WTC11 (cell line): ENCODE measurements at regions not wholly inside any gene's neighbourhood (a gene's known extent, or its start where the extent isn't known, plus 50 kb on each side); places are given as distances from the start of the nearest gene placed in this dataset.

ENCODE experiments used
- ATAC-seq: fragments of 200-7000 bp; cut with Tn5 transposase; 2 replicates; pipeline ENCODE4 v1.10.0; 2021; ENCODE audit warnings: mild to moderate bottlenecking, moderate library complexity
- CTCF ChIA-PET: fragments of 300-600 bp; sonication (Branson Sonifier 250); formaldehyde crosslinking; loops from one replicate; lab custom pipeline; 2021; ENCODE audit warnings: antibody characterized with exemption; lab: Charles Lee
- POLR2A ChIA-PET: fragments of 350-600 bp; sonication (Branson Sonifier 250); formaldehyde crosslinking; loops from one replicate; lab custom pipeline; 2021; ENCODE audit warnings: antibody characterized with exemption; lab: Charles Lee
- DNase-seq: peaks from one replicate; pipeline ENCODE4 v3.0.0; 2021; ENCODE audit warnings: low spot score
- H3K27ac Mint-ChIP-seq: 2 replicates; pipeline ENCODE4 v1.8.0; 2021; ENCODE audit warnings: mixed read lengths
- H3K27me3 Mint-ChIP-seq: 2 replicates; pipeline ENCODE4 v1.8.0; 2021; ENCODE audit warnings: low read depth, mild to moderate bottlenecking, moderate library complexity, mixed read lengths
- H3K36me3 Mint-ChIP-seq: 2 replicates; pipeline ENCODE4 v1.8.0; 2021; ENCODE audit warnings: mixed read lengths
- H3K4me1 Mint-ChIP-seq: 2 replicates; pipeline ENCODE4 v1.8.0; 2022; ENCODE audit warnings: mixed read lengths
- H3K4me3 Mint-ChIP-seq: 2 replicates; pipeline ENCODE4 v1.8.0; 2021; ENCODE audit warnings: mild to moderate bottlenecking, moderate library complexity, mixed read lengths
- H3K9me3 Mint-ChIP-seq: 2 replicates; pipeline ENCODE4 v1.8.0; 2021; ENCODE audit warnings: mixed read lengths
- CREB1 ChIP-seq: sonication (generic); formaldehyde crosslinking; IDR thresholded peaks from 2 replicates; pipeline ENCODE4 v1.8.0; 2023; ENCODE audit warnings: mild to moderate bottlenecking, missing genetic modification reagents
- EMX1 ChIP-seq: fragments of 250-450 bp; sonication (Bioruptor Pico); IDR thresholded peaks from 2 replicates; pipeline ENCODE4 v1.8.0; 2021; ENCODE audit warnings: mild to moderate bottlenecking
- ESRRA ChIP-seq: sonication (generic); formaldehyde crosslinking; IDR thresholded peaks from 2 replicates; pipeline ENCODE4 v1.8.1; 2022; ENCODE audit warnings: mild to moderate bottlenecking, missing genetic modification reagents, borderline replicate concordance
- FOXJ3 ChIP-seq: sonication (generic); formaldehyde crosslinking; IDR thresholded peaks from 2 replicates; pipeline ENCODE4 v1.9.0; 2021; ENCODE audit warnings: missing genetic modification reagents, mild to moderate bottlenecking, borderline replicate concordance
- GABPB1 ChIP-seq: sonication (generic); formaldehyde crosslinking; IDR thresholded peaks from 2 replicates; pipeline ENCODE4 v1.8.1; 2023; ENCODE audit warnings: mild to moderate bottlenecking, missing genetic modification reagents
- IRF1 ChIP-seq: sonication (generic); formaldehyde crosslinking; IDR thresholded peaks from 2 replicates; pipeline ENCODE4 v1.8.0; 2023; ENCODE audit warnings: missing genetic modification reagents
- NFE2L1 ChIP-seq: sonication (generic); formaldehyde crosslinking; IDR thresholded peaks from 2 replicates; pipeline ENCODE4 v1.8.1; 2023; ENCODE audit warnings: missing genetic modification reagents
- NFYB ChIP-seq: sonication (generic); formaldehyde crosslinking; conservative IDR thresholded peaks from 2 replicates; pipeline ENCODE4 v1.8.0; 2022; ENCODE audit warnings: low read depth, missing genetic modification reagents
- SMAD3 ChIP-seq: sonication (generic); formaldehyde crosslinking; IDR thresholded peaks from 2 replicates; pipeline ENCODE4 v1.8.0; 2022; ENCODE audit warnings: missing genetic modification reagents, mild to moderate bottlenecking, borderline replicate concordance
- SP1 ChIP-seq: sonication (generic); formaldehyde crosslinking; conservative IDR thresholded peaks from 2 replicates; pipeline ENCODE4 v1.8.1; 2022; ENCODE audit warnings: missing genetic modification reagents
- TEAD1 ChIP-seq: sonication (generic); formaldehyde crosslinking; IDR thresholded peaks from 2 replicates; pipeline ENCODE4 v1.8.0; 2022; ENCODE audit warnings: mild to moderate bottlenecking, missing genetic modification reagents
- TP53 ChIP-seq: sonication (generic); formaldehyde crosslinking; IDR thresholded peaks from 2 replicates; pipeline ENCODE4 v1.8.1; 2023; ENCODE audit warnings: mild to moderate bottlenecking, missing genetic modification reagents
- USF1 ChIP-seq: sonication (generic); formaldehyde crosslinking; IDR thresholded peaks from 2 replicates; pipeline ENCODE4 v1.8.0; 2022; ENCODE audit warnings: mild to moderate bottlenecking, missing genetic modification reagents
- ZNF263 ChIP-seq: sonication (generic); formaldehyde crosslinking; IDR thresholded peaks from 2 replicates; pipeline ENCODE4 v1.8.1; 2022; ENCODE audit warnings: low read depth, mild to moderate bottlenecking, moderate library complexity, missing genetic modification reagents
- ZSCAN18 ChIP-seq: fragments of 250-450 bp; sonication (Bioruptor Pico); IDR thresholded peaks from 2 replicates; pipeline ENCODE4 v2.1.2; 2022; ENCODE audit warnings: mild to moderate bottlenecking, moderate library complexity
- TF ChIP-seq, protein P1 (sequence below): sonication (generic); formaldehyde crosslinking; IDR thresholded peaks from 2 replicates; pipeline ENCODE4 v1.8.1; 2023; ENCODE audit warnings: mild to moderate bottlenecking, missing genetic modification reagents, moderate library complexity
- TF ChIP-seq, protein P2 (sequence below): sonication (generic); formaldehyde crosslinking; IDR thresholded peaks from 2 replicates; pipeline ENCODE4 v1.8.1; 2022; ENCODE audit warnings: low read depth, mild to moderate bottlenecking, moderate library complexity, missing genetic modification reagents, borderline replicate concordance
- TF ChIP-seq, protein P3 (sequence below): sonication (generic); formaldehyde crosslinking; IDR thresholded peaks from 2 replicates; pipeline ENCODE4 v1.8.0; 2023; ENCODE audit warnings: missing genetic modification reagents, mild to moderate bottlenecking, borderline replicate concordance

DNA sequence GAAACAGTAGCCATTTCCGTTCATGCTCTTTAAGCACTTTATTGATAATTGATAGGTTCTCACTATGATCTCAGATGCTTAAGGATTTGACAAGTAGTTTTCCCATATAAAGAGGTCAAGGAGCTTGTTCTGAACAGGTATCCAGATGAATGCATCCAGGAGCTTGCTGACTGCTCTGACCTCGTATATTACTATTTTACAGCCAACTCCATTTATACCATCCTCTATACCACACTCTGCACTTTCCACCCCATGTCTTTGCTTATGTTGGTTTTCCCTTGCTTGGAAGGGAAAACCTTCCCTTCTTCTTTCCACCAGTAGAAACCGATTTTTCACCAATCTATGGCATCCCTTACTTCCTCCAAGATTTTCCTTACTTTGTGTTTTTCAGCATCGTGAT, 107.2 kb downstream of the LHX9 start:
- Mint-ChIP-seq H3K27me3 (no peaks in the 10 kb centered on the region), H3K9me3 (no peaks in the 10 kb centered on the region), H3K36me3 (no peaks in the 10 kb centered on the region), H3K27ac (no peak overlapping the region; the same call in 1 of the 2 replicates), H3K4me1 (no peaks in the 10 kb centered on the region), H3K4me3 (no peak overlapping the region)
- DNase-seq, result no peak
- CTCF ChIA-PET, result no interaction called here
- TF ChIP-seq TEAD1 (no peak), TP53 (no peak), ZSCAN18 (CRISPR knock-in tag) (no peak), IRF1 (CRISPR knock-in tag) (no peak), ESRRA (no peak), NFE2L1 (no peak)
- ATAC-seq, result no peak
- POLR2A ChIA-PET, result interaction anchor here (0.8 kb wide), 1 partner anchor 18 kb away, joined by 3 read pairs; no protein-coding TSS in a partner anchor

DNA sequence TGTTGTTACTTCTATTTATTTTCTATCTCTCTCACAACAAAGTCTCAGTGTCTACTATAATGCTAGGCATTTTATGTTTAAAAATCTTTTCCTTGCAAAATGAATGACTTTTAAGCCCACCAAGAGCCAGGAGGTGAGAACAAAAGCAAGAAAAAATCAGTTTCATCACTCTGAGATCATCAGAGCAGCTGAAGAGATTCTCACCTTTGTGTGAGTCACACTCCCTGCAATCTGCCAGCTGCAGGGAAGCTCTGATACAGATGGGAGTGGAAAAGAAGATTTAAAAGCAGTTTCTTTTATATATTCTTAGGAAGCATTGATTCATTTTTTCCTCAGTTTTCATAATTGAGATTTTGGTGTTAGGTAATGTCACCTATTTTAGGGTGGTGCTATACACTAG, 107.6 kb downstream of the LHX9 start:
- TF ChIP-seq ZNF263 (CRISPR knock-in tag), result no peak
- no peak for TF ChIP-seq GABPB1 (CRISPR knock-in tag)
- no peak for TF ChIP-seq IRF1 (CRISPR knock-in tag)
- TF ChIP-seq, protein P1, sequence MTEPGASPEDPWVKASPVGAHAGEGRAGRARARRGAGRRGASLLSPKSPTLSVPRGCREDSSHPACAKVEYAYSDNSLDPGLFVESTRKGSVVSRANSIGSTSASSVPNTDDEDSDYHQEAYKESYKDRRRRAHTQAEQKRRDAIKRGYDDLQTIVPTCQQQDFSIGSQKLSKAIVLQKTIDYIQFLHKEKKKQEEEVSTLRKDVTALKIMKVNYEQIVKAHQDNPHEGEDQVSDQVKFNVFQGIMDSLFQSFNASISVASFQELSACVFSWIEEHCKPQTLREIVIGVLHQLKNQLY (CRISPR knock-in tag), result no peak
- no peak overlapping the region for H3K27ac Mint-ChIP-seq
- no peaks in the 10 kb centered on the region for H3K36me3 Mint-ChIP-seq
- no peak overlapping the region for H3K4me3 Mint-ChIP-seq
- H3K4me1 Mint-ChIP-seq, result no peaks in the 10 kb centered on the region
- ChIA-PET POLR2A (no interaction called here), CTCF (no interaction called here)
- ATAC-seq, result no peak
- no peak for DNase-seq
- no peaks in the 10 kb centered on the region for H3K27me3 Mint-ChIP-seq
- no peaks in the 10 kb centered on the region for H3K9me3 Mint-ChIP-seq

DNA sequence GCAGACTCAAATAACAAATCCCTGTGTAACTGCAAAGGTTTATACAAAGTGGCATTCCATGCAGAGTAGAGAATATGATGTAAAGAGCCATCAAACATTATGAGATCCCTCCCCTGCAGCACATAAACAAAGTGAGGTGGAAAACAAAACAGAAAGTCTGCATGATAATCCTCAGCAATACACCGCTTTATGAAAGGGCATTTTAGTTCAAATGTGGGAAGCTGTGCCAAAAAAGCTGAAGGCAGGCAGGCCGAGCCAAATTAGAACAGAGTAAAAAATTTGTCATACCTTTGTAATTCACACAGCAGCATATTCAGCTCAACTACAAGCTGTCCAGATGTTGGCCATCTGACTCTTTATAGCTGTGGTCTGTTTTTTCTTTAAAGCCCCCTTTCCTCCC, 113.5 kb downstream of the LHX9 start:
- H3K4me3 Mint-ChIP-seq, result no peak overlapping the region
- H3K27ac Mint-ChIP-seq, result no peak overlapping the region
- H3K4me1 Mint-ChIP-seq, result no peaks in the 10 kb centered on the region
- CTCF ChIA-PET, result no interaction called here
- DNase-seq (no peak), ATAC-seq (no peak)
- H3K9me3 Mint-ChIP-seq, result no peaks in the 10 kb centered on the region
- no peaks in the 10 kb centered on the region for H3K27me3 Mint-ChIP-seq
- H3K36me3 Mint-ChIP-seq, result no peaks in the 10 kb centered on the region
- POLR2A ChIA-PET, result no interaction called here
- TF ChIP-seq EMX1, result no peak
- TF ChIP-seq CREB1, result no peak
- TF ChIP-seq, protein P2, sequence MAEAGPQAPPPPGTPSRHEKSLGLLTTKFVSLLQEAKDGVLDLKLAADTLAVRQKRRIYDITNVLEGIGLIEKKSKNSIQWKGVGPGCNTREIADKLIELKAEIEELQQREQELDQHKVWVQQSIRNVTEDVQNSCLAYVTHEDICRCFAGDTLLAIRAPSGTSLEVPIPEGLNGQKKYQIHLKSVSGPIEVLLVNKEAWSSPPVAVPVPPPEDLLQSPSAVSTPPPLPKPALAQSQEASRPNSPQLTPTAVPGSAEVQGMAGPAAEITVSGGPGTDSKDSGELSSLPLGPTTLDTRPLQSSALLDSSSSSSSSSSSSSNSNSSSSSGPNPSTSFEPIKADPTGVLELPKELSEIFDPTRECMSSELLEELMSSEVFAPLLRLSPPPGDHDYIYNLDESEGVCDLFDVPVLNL (CRISPR knock-in tag), result no peak
- TF ChIP-seq USF1 (CRISPR knock-in tag), result no peak
- no peak for TF ChIP-seq SP1 (CRISPR knock-in tag)
- no peak for TF ChIP-seq NFYB (CRISPR knock-in tag)
- no peak for TF ChIP-seq FOXJ3 (CRISPR knock-in tag)

DNA sequence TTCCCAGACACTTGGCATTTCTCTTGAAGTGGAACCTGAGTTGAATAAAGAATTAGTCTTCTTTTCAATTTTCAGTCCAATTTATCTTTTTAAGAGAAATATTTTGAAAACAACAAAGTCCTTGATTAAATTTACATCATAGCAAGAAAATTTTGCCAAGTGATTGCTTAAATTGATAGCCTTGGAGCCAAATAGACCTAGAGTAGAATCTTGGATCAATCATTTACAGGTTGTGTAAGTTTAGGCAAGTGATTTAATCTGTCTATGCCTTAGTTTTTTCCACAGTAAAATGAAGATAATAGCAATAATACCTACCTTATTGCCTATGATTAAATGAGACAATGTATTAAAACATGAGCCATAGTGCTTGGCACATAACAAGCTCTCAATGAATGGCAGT, 113.9 kb downstream of the LHX9 start:
- Mint-ChIP-seq H3K4me1 (no peaks in the 10 kb centered on the region), H3K4me3 (no peak overlapping the region), H3K27me3 (no peaks in the 10 kb centered on the region), H3K27ac (no peak overlapping the region), H3K36me3 (no peaks in the 10 kb centered on the region), H3K9me3 (no peaks in the 10 kb centered on the region)
- no peak for ATAC-seq
- POLR2A ChIA-PET, result no interaction called here
- no peak for DNase-seq
- CTCF ChIA-PET, result no interaction called here
- TF ChIP-seq EMX1, result no peak
- TF ChIP-seq, protein P3, sequence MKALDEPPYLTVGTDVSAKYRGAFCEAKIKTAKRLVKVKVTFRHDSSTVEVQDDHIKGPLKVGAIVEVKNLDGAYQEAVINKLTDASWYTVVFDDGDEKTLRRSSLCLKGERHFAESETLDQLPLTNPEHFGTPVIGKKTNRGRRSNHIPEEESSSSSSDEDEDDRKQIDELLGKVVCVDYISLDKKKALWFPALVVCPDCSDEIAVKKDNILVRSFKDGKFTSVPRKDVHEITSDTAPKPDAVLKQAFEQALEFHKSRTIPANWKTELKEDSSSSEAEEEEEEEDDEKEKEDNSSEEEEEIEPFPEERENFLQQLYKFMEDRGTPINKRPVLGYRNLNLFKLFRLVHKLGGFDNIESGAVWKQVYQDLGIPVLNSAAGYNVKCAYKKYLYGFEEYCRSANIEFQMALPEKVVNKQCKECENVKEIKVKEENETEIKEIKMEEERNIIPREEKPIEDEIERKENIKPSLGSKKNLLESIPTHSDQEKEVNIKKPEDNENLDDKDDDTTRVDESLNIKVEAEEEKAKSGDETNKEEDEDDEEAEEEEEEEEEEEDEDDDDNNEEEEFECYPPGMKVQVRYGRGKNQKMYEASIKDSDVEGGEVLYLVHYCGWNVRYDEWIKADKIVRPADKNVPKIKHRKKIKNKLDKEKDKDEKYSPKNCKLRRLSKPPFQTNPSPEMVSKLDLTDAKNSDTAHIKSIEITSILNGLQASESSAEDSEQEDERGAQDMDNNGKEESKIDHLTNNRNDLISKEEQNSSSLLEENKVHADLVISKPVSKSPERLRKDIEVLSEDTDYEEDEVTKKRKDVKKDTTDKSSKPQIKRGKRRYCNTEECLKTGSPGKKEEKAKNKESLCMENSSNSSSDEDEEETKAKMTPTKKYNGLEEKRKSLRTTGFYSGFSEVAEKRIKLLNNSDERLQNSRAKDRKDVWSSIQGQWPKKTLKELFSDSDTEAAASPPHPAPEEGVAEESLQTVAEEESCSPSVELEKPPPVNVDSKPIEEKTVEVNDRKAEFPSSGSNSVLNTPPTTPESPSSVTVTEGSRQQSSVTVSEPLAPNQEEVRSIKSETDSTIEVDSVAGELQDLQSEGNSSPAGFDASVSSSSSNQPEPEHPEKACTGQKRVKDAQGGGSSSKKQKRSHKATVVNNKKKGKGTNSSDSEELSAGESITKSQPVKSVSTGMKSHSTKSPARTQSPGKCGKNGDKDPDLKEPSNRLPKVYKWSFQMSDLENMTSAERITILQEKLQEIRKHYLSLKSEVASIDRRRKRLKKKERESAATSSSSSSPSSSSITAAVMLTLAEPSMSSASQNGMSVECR (CRISPR knock-in tag), result no peak
- no peak for TF ChIP-seq SMAD3 (CRISPR knock-in tag)
- no peak for TF ChIP-seq TEAD1
